HepG2 (cell line): ENCODE measurements at regions not wholly inside any gene's neighbourhood (a gene's known extent, or its start where the extent isn't known, plus 50 kb on each side); places are given as distances from the start of the nearest gene placed in this dataset.

Experiments used
- CEBPB ChIP-seq: IDR thresholded peaks from 2 replicates; pipeline ENCODE4 v1.6.1; 2011; ENCODE audit warnings: low read depth, low read length, improper control_type of control experiment, borderline replicate concordance
- POLR2AphosphoS5 ChIP-seq: IDR thresholded peaks from 2 replicates; pipeline ENCODE4 v1.6.1; 2012; ENCODE audit warnings: low read depth, low read length
- SNAI1 ChIP-seq: sonication (generic); formaldehyde crosslinking; IDR thresholded peaks from 2 replicates; pipeline ENCODE4 v1.5.0; 2020; ENCODE audit warnings: mild to moderate bottlenecking, missing genetic modification reagents, borderline replicate concordance
- TF ChIP-seq, protein P1 (sequence below): sonication (generic); formaldehyde crosslinking; IDR thresholded peaks from 2 replicates; pipeline ENCODE4 v1.4.0; 2020; ENCODE audit warnings: low read depth, missing genetic modification reagents

DNA sequence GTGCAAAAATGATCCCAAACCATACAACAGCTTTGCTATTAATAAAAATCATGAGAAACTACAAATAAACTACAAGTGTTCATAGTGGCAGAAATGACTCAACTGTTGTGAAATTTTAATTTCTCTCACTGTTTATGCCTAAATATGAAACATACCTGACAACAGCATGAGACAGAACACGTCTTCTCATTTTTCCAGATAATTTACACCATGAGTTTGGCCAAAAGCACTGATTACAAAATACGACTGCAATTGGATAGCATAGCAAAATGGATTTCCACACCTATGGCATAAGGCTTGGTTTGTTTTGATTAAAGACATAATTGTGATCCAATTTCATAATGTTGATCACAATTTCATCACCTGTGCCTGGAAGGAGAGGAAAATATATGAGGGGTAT is 608.6 kb downstream of the GATA3 start:
- TF ChIP-seq SNAI1 (CRISPR knock-in tag): no peak
- no peak for TF ChIP-seq POLR2AphosphoS5
- TF ChIP-seq CEBPB: no peak
- TF ChIP-seq, protein P1, sequence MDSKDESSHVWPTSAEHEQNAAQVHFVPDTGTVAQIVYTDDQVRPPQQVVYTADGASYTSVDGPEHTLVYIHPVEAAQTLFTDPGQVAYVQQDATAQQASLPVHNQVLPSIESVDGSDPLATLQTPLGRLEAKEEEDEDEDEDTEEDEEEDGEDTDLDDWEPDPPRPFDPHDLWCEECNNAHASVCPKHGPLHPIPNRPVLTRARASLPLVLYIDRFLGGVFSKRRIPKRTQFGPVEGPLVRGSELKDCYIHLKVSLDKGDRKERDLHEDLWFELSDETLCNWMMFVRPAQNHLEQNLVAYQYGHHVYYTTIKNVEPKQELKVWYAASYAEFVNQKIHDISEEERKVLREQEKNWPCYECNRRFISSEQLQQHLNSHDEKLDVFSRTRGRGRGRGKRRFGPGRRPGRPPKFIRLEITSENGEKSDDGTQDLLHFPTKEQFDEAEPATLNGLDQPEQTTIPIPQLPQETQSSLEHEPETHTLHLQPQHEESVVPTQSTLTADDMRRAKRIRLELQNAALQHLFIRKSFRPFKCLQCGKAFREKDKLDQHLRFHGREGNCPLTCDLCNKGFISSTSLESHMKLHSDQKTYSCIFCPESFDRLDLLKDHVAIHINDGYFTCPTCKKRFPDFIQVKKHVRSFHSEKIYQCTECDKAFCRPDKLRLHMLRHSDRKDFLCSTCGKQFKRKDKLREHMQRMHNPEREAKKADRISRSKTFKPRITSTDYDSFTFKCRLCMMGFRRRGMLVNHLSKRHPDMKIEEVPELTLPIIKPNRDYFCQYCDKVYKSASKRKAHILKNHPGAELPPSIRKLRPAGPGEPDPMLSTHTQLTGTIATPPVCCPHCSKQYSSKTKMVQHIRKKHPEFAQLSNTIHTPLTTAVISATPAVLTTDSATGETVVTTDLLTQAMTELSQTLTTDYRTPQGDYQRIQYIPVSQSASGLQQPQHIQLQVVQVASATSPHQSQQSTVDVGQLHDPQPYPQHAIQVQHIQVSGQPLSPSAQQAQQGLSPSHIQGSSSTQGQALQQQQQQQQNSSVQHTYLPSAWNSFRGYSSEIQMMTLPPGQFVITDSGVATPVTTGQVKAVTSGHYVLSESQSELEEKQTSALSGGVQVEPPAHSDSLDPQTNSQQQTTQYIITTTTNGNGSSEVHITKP (CRISPR knock-in tag): no peak
